ENCODE measurements at regions not wholly inside any gene's neighbourhood (a gene's known extent, or its start where the extent isn't known, plus 50 kb on each side); places are given as distances from the start of the nearest gene placed in this dataset.

GRCh38 chr4:171376724-171377123 lies 436.5 kb upstream of the GALNTL6 start:
- no peak overlapping the region for H3K27ac ChIP-seq (ENCODE audit: low read length)
- ATAC-seq (no peak), DNase-seq (no peak)
- no peaks in the 10 kb centered on the region for H4K20me1 ChIP-seq (ENCODE audit: low read length)
- POLR2A ChIA-PET (ENCODE audit: unreplicated experiment), result no interaction called here
- no peaks in the 10 kb centered on the region for H3K9me3 ChIP-seq (ENCODE audit: low read length)
- H3K4me2 ChIP-seq (ENCODE audit: low read length), result no peak overlapping the region
- no TSS peak for BruUV-seq (replicated peaks)
- H3K9me2 ChIP-seq (replicated peaks; ENCODE audit: low read length), result no peaks in the 10 kb centered on the region
- TF ChIP-seq EZH2phosphoT487 (IDR thresholded peaks at IDR 0.05; ENCODE audit: borderline replicate concordance, low read length), result no peak
- no peak for TF ChIP-seq EZH2 (IDR thresholded peaks at IDR 0.05; ENCODE audit: low read length, unreplicated experiment)
- TF ChIP-seq CTCF (conservative IDR thresholded peaks at IDR 0.05; ENCODE audit: low read depth, low read length), result no peak
- H3K9ac ChIP-seq (ENCODE audit: low read length), result no peak overlapping the region
- no peaks in the 10 kb centered on the region for H3K79me2 ChIP-seq (ENCODE audit: low read length)
- no peaks in the 10 kb centered on the region for H3F3A ChIP-seq (ENCODE audit: low read length, unreplicated experiment)
- H3K36me3 ChIP-seq (ENCODE audit: low read depth, low read length), result no peaks in the 10 kb centered on the region
- CTCF ChIA-PET, result no interaction called here
- no peak overlapping the region for H2AFZ ChIP-seq (ENCODE audit: low read length)
- no peaks in the 10 kb centered on the region for H3K27me3 ChIP-seq (ENCODE audit: low read length)
- no peak overlapping the region for H3K4me3 ChIP-seq (ENCODE audit: low read length)
- intact Hi-C loops (cut with micrococcal nuclease), result no loop called here
- no peaks in the 10 kb centered on the region for H3K4me1 ChIP-seq (ENCODE audit: insufficient read depth, low read length)

- Histone ChIP-seq H3K9ac (ENCODE audit: low read length) (no peak overlapping the region), H3K27ac (ENCODE audit: low read length) (no peak overlapping the region), H3K4me2 (ENCODE audit: low read length) (no peak overlapping the region), H3K9me2 (replicated peaks; ENCODE audit: low read length) (no peaks in the 10 kb centered on the region), H2AFZ (ENCODE audit: low read length) (no peak overlapping the region), H3K79me2 (ENCODE audit: low read length) (no peaks in the 10 kb centered on the region), H4K20me1 (ENCODE audit: low read length) (no peaks in the 10 kb centered on the region), H3K4me3 (ENCODE audit: low read length) (no peak overlapping the region), H3K9me3 (ENCODE audit: low read length) (no peaks in the 10 kb centered on the region), H3K27me3 (ENCODE audit: low read length) (no peaks in the 10 kb centered on the region), H3K4me1 (ENCODE audit: insufficient read depth, low read length) (no peaks in the 10 kb centered on the region), H3K36me3 (ENCODE audit: low read depth, low read length) (no peaks in the 10 kb centered on the region), H3F3A (ENCODE audit: low read length, unreplicated experiment) (no peaks in the 10 kb centered on the region)
- ATAC-seq (no peak), DNase-seq (no peak)
- ChIA-PET POLR2A (ENCODE audit: unreplicated experiment) (no interaction called here), CTCF (no interaction called here)
- TF ChIP-seq CTCF (conservative IDR thresholded peaks at IDR 0.05; ENCODE audit: low read depth, low read length), result no peak
- TF ChIP-seq EZH2 (IDR thresholded peaks at IDR 0.05; ENCODE audit: low read length, unreplicated experiment), result no peak
- TF ChIP-seq EZH2phosphoT487 (IDR thresholded peaks at IDR 0.05; ENCODE audit: borderline replicate concordance, low read length), result no peak
- intact Hi-C loops (cut with micrococcal nuclease), result no loop called here
- no TSS peak for BruUV-seq (replicated peaks)
Observed at GRCh38 chr4:171353535-171353934, 459.7 kb upstream of the GALNTL6 start.

- no peak overlapping the region for H2AFZ ChIP-seq (ENCODE audit: low read length)
- no peaks in the 10 kb centered on the region for H4K20me1 ChIP-seq (ENCODE audit: low read length)
- no peak overlapping the region for H3K9ac ChIP-seq (ENCODE audit: low read length)
- H3K27me3 ChIP-seq (ENCODE audit: low read length), result no peaks in the 10 kb centered on the region
- intact Hi-C loops (cut with micrococcal nuclease), result no loop called here
- no peak overlapping the region for H3K4me2 ChIP-seq (ENCODE audit: low read length)
- H3K4me3 ChIP-seq (ENCODE audit: low read length), result no peak overlapping the region
- no peaks in the 10 kb centered on the region for H3K9me3 ChIP-seq (ENCODE audit: low read length)
- BruUV-seq (replicated peaks), result no TSS peak
- no peak overlapping the region for H3K27ac ChIP-seq (ENCODE audit: low read length)
- ChIA-PET POLR2A (ENCODE audit: unreplicated experiment) (no interaction called here), CTCF (no interaction called here)
- no peaks in the 10 kb centered on the region for H3K4me1 ChIP-seq (ENCODE audit: insufficient read depth, low read length)
- no peak for TF ChIP-seq CTCF (conservative IDR thresholded peaks at IDR 0.05; ENCODE audit: low read depth, low read length)
- TF ChIP-seq EZH2phosphoT487 (IDR thresholded peaks at IDR 0.05; ENCODE audit: borderline replicate concordance, low read length), result no peak
- TF ChIP-seq EZH2 (IDR thresholded peaks at IDR 0.05; ENCODE audit: low read length, unreplicated experiment), result no peak
- no peaks in the 10 kb centered on the region for H3K36me3 ChIP-seq (ENCODE audit: low read depth, low read length)
- H3K79me2 ChIP-seq (ENCODE audit: low read length), result no peaks in the 10 kb centered on the region
- DNase-seq (no peak), ATAC-seq (no peak)
- H3F3A ChIP-seq (ENCODE audit: low read length, unreplicated experiment), result no peaks in the 10 kb centered on the region
- H3K9me2 ChIP-seq (replicated peaks; ENCODE audit: low read length), result no peaks in the 10 kb centered on the region
Observed at GRCh38 chr4:171348090-171348489, 465.1 kb upstream of the GALNTL6 start.
